GDM1 (cell line): ENCODE measurements at regions not wholly inside any gene's neighbourhood (a gene's known extent, or its start where the extent isn't known, plus 50 kb on each side); places are given as distances from the start of the nearest gene placed in this dataset.

Experiments
- DNase-seq: peaks from one replicate; lab custom pipeline; 2025; lab: John Stamatoyannopoulos, UW

DNA sequence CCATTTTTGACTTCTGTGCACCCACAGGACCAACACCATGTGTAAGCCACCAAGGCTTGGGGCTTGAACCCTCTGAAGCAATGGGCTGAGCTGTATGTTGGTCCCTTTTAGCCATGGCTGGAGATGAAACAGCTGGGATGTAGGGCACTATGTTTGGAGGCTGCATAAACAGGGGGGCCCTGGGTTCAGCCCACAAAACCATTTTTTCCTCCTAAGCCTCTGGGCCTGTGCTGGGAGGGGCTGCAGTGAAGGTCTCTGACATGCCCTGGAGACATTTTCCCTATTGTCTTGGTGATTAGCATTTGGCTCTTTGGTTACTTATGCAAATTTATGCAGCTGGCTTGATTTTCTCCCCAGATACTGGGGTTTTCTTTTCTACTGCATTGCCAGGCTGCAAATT is 144.9 kb downstream of the ZNF326 start:
- no peak for DNase-seq

DNA sequence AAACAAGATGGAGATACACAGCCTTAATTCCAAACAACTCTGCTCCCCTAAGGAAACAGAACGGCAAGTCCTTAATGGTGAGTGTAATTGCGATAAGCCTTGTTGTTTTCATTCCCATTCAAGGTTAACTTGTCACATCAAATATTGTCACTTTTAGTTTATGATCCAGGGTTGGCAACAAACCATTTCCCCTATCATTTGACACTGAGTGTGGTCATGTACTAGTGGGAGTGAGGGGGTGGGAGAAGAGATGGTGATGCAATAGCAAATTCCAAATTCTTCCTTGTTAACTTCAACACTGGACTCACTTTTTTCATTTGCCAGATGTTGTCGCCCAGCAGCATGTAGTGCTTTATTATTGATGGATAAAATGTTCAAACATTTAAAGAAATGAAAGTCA is 140.4 kb downstream of the ZNF326 start:
- no peak for DNase-seq

GRCh38 chr1:90134175-90134955 is 139.5 kb downstream of the ZNF326 start:
- DNase-seq: no peak

- no peak for DNase-seq
These were observed 138.2 kb downstream of the ZNF326 start for GRCh38 chr1:90133133-90133532.

DNA sequence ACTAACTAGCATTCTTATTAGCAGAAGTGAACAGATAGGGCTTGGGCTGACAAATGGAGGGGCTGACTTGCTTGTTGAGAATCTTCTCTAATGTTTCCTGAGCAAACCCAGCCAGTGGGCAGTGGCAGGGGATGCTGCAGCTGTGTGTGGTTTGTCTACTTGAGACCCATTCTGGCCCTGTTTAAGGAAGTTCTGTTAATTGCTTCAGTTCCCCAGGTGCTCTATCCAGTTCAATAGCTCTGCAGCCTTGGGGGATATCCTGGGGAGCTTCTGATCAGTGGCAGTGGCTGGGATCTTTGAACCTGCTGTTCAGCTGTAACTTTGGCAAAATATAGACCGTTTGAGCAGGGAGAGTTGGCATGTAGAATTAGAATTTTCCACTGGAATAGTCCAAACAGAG is 137.4 kb downstream of the ZNF326 start:
- no peak for DNase-seq

- no peak for DNase-seq
These were observed 132.5 kb downstream of the ZNF326 start for GRCh38 chr1:90127288-90127953.

GRCh38 chr1:90126834-90127233 is 131.9 kb downstream of the ZNF326 start:
- DNase-seq: no peak

GRCh38 chr1:90122654-90123340 is 127.9 kb downstream of the ZNF326 start:
- no peak for DNase-seq

GRCh38 chr1:90114521-90115141 is 119.7 kb downstream of the ZNF326 start:
- no peak for DNase-seq

DNA sequence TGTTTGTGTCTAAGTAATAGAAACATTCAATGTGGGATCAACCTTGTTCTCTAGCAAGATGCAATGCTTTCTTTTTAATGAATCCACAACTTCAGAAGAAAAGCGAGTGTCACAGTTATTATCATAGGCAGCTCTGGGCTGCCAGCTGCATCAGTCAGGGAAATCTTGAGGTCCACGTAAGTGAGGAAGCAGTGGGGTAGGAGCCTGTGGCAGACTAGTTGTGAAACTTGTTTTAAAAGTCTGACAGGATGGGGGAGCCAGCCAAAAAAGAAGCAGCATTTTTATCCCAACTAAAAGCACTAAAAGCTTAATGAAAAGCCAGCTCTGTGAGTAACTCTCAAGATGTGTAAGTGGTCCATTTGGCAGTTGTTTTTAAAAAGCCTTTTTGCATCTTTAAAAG is 113.1 kb downstream of the ZNF326 start:
- DNase-seq: no peak

- DNase-seq: no peak
These were observed 111.4 kb downstream of the ZNF326 start for GRCh38 chr1:90106311-90106710.

GRCh38 chr1:90104941-90105538 is 110.1 kb downstream of the ZNF326 start:
- no peak for DNase-seq

GRCh38 chr1:90100566-90100965 is 105.7 kb downstream of the ZNF326 start:
- DNase-seq: no peak

- no peak for DNase-seq
These were observed 97.5 kb downstream of the ZNF326 start for GRCh38 chr1:90092441-90092840.
